HG02610 (cell line): ENCODE measurements at regions not wholly inside any gene's neighbourhood (a gene's known extent, or its start where the extent isn't known, plus 50 kb on each side); places are given as distances from the start of the nearest gene placed in this dataset.

ENCODE experiments used
- ATAC-seq: cut with Tn5 transposase; IDR thresholded peaks from one replicate; pipeline ENCODE4 v1.9.1; 2021; ENCODE audit warnings: mild to moderate bottlenecking, moderate library complexity; ENCODE audit not compliant: unreplicated experiment

GRCh38 chr2:5751873-5752482 is 59.8 kb downstream of the SOX11 start:
- ATAC-seq, result no peak

GRCh38 chr2:5756272-5756671 is 64.1 kb downstream of the SOX11 start:
- no peak for ATAC-seq

DNA sequence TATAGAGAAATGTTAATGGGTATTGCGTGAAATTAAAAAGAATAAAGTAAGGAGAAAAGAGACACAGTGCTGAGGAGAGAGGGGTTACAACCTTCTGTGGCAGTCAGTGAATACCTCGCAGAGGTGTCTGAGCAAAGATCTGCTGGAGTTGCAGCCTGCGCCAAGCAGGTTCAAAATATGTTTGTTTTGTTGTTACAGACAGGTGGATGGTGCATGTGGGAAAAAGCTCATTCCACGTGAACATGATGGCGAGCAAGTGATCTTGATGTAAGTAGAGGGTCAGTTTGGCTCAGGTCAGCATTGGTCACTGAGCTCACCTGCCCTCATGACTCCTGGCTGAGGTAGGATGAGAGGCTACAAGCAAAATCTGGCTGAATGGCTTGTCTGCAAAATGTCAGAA is 66.2 kb downstream of the SOX11 start:
- no peak for ATAC-seq

GRCh38 chr2:5759949-5760348 is 67.8 kb downstream of the SOX11 start:
- no peak for ATAC-seq

DNA sequence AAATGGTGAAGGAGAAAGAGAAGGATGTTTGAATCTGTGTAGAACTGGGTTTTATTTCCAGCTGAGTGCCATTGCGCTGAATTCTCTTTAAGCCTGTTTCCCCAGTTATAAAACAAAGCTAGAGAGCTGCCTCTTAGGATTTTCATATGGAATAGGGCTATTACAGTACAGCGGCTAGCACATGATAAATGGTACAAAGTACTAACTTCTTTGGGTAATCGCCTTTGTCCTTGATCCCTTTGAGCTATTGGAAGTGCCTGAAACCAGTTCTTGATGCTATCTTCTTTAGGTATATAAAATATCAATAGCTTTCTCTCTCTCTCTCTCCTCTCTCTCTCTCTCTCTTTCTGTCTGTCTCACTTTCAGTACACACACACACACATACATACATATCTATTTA is 71.3 kb downstream of the SOX11 start:
- no peak for ATAC-seq

GRCh38 chr2:5764041-5764440 is 71.9 kb downstream of the SOX11 start:
- no peak for ATAC-seq

- no peak for ATAC-seq
Measured at GRCh38 chr2:5766056-5766455, 73.9 kb downstream of the SOX11 start.

GRCh38 chr2:5766561-5766960 is 74.4 kb downstream of the SOX11 start:
- no peak for ATAC-seq

- no peak for ATAC-seq
Measured at GRCh38 chr2:5777131-5777535, 84.9 kb downstream of the SOX11 start.

DNA sequence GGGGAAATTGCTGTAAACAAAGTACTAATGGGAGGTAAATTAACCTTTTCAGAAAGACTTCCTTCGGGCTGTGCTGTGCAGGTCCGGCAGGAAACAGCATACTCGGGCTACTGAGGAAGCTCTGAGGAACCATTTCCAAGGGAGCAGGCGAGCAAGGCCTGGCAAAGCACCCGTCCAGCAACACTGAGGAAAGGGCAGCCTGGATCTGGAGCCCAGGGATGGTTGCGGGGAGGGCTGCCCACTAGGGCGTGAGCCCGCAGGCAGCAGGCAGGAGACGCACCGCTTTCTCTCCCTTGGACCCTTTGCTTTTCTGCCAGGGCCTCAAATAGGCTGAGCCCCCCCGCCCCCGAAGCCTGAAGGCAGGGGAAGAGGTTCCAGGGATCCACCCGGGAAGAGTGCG is 89.5 kb downstream of the SOX11 start:
- no peak for ATAC-seq

DNA sequence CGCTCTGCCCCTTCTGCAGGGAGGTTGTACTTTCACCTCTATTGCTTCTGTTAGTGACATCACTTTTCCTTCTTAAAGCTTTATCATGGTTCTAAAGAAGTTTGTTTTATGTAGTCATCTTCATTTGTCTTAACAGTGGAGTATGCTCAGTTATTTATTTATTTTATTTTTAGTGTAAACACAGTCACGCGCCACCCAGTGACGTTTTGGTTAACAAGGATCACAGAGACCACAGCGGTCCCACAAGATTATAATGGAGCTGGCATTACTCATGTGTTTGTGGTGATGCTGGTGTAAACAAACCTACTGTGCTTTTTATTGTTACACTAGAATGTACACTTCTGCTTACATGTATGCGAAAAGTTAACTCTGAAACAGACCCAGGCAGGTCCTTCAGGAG is 89.9 kb downstream of the SOX11 start:
- ATAC-seq, result no peak

DNA sequence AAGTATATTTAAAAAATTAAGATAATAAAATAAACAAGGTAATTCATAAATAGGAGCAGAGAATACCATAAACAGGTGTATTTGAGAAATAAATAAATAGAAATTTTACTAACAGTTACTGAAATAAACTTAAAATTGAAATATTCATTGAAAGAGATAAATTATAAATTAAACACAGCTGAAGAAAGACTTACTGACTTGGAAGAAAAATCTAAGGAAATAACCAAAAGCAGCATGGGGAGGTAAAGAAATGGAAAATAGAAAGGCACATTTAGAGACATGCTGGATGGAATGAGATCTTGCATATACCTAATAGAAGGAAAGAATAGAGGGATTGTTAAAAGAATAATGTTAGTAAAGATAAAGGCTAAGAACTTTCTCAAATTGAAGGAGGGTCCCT is 96.3 kb downstream of the SOX11 start:
- no peak for ATAC-seq

DNA sequence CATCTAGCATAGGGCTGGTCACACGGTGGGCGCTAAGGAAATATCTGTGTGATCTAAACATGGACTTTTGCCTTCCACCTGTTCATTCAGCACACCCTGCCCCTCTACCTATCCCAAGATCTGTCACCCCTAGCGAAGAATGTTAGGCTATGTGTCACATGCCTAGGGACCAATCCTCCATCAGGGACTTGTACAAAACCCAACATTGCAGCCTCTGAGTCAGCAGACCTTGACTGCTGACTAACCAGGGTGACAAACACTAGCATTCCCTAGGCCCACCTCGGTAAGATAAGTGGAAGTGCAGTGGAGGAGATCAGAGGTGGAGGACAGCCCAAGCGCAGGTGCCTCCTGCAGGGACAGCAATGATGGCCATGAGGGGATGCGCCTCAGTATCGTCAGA is 99.2 kb downstream of the SOX11 start:
- ATAC-seq, result no peak

GRCh38 chr2:5794012-5794411 is 101.8 kb downstream of the SOX11 start:
- ATAC-seq, result no peak

DNA sequence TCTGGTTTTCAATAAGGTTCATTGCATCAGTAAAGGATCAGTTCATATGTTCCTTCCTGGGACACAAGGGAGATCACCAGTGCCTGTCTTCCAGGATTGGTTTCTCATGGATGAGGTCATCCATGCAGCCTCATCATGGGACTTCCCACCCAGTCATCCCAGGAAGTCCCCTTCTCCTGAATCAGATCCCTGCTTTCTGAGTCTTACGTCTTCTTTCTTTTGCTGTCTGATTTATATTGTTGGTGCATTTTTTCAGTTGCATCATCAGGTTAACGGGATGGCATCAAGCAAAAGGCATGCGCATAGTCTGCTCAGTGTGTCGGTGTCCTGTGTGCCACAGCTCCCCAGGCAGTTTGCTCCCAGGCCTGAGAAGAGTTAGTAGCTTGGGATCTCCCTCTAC is 105.9 kb downstream of the SOX11 start:
- no peak for ATAC-seq

GRCh38 chr2:5799348-5799747 is 107.2 kb downstream of the SOX11 start:
- ATAC-seq, result no peak

GRCh38 chr2:5803547-5803946 is 111.4 kb downstream of the SOX11 start:
- ATAC-seq, result no peak

DNA sequence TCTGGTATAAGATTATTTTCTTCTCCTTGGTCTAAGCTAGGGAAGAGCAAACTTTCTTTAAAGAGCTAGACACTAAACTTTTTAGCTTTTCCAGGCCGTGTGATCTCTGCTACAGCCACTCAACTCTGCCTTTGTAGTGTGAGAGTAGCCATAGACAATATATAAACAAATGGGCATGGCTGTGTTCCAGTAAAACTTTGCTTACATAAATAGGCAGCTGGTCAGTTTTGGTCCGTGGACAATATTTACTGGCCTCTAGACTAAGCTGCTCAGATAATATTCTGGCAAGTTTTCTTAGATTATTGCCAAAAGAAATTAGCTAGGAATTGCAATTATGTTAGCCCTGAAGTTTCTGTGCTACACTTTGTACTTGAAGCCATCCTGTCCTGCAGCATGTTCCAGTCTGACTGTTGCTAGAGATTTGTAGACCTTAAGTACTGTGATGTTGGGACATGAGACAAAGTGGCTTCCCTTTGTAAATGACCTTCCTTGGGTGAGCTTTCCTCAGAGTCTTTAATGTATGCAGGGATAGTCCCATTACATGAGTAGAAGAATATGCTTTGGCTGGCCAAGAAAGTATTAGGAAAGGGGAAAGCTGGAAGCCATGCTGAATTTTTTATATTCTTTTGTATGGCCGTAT is 126.9 kb downstream of the SOX11 start:
- no peak for ATAC-seq

DNA sequence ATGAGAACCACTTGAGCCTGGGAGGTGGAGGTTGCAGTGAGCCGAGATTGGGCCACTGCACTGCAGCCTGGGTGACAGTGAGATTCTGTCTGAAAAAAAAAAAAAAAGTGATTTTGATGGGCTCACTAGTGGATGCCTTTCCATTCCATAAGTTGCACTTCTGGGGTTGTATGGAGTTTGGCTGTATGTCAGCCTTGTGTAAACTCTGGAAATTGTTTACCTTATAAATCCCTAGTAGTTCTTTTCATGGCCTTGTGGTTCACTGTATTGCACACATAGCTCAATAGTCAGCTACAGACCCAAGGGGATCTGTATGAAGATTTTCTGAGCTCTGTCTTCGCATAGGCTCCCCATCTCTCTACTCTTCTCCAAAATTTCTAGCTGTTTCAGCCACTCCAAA is 131.9 kb downstream of the SOX11 start:
- ATAC-seq, result no peak

DNA sequence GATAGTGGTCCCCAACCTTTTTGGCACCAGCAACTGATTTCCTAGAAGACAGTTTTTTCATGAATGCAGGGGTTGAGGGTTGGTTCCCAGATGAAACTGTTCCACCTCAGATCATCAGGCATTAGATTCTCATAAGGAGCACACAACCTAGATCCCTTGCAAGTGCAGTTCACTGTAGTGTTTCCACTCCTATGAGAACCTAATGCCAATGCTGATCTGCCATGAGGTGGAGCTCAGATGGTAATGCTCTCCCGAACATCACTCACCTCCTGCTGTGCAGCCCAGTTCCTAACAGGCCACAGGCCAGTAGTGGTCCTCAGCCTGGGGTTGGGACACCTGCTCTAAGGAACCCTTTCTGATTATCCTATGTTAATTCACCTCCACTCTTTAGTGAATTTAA is 133.5 kb downstream of the SOX11 start:
- ATAC-seq, result no peak

DNA sequence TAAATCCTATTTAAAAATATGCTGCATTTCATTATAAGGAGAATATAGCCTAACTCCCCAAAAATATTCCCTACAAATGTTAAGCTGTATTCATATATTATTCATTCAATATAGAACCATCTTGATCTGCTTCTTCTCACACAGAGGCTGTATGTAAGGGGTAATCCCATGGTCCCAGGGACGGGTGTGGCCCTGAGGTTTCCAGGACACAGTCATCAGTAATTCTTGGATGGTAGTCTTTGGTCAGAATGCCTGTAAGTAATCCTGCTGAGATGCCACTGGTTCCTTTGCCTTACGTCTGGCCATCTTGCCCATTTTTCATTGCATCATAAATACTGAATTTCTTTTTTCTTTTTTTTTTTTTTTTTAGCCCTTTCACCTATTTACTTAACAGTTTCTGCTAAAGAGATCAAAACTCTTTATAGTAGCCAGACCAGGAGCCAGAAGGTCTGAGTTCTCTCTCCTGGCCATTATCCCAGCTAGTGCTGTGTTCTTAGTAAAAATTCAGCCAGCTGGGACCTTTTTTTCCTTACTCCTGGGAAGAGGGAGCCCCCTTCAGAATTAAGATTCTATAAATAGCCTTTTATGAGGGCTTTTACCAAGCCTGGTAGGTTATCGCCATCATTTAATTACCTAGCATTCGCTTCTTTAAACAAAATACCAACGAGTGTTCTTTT is 134.9 kb downstream of the SOX11 start:
- ATAC-seq, result no peak

DNA sequence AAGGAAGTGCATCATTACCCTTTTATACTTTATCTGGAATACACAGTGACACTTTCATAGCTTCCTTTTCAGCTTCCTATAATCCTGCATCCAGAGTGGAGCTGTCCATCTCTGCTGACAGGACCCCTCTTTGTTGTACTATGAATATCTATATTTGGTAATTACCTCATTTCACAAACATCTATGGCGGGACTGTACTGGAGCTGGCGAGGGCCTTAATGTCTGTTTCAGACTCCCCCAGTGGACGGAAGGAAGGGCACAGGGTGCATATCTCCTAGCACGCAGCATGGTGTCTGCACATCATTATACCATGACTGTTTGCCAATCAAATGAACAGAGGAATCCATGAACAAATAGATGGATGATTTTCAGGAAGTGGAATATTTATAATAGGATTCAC is 142.3 kb downstream of the SOX11 start:
- ATAC-seq, result no peak

- no peak for ATAC-seq
Measured at GRCh38 chr2:5839550-5839949, 147.4 kb downstream of the SOX11 start.
